ENCODE measurements at regions not wholly inside any gene's neighbourhood (a gene's known extent, or its start where the extent isn't known, plus 50 kb on each side); places are given as distances from the start of the nearest gene placed in this dataset.

- no peak for FAIRE-seq
- no peak for TF ChIP-seq CTCF (IDR thresholded peaks at IDR 0.05; ENCODE audit: insufficient read depth, missing control alignments)
- DNase-seq (ENCODE audit: insufficient read length, low spot score) = no peak
These were observed 51.7 kb upstream of the MED4 start for GRCh38 chr13:48146636-48147035.

GRCh38 chr13:48146122-48146521 lies 51.2 kb upstream of the MED4 start:
- no peak for DNase-seq (ENCODE audit: insufficient read length, low spot score)
- TF ChIP-seq CTCF (IDR thresholded peaks at IDR 0.05; ENCODE audit: insufficient read depth, missing control alignments) = no peak
- FAIRE-seq = no peak
